Uterus (tissue), 2 donors: ENCODE measurements at regions not wholly inside any gene's neighbourhood (a gene's known extent, or its start where the extent isn't known, plus 50 kb on each side); places are given as distances from the start of the nearest gene placed in this dataset.

ENCODE experiments used
- CTCF ChIP-seq, 4 experiments: fragments of 200-600 bp in 2 of 4; fragments of 450-650 bp in 2 of 4; sonication (generic) in 2 of 4; IDR thresholded peaks; one replicate each; pipeline ENCODE4 v1.5.1; 2016 to 2019; ENCODE audit warnings: antibody characterized with exemption in 4 of 4, mild to moderate bottlenecking in 2 of 4, moderate library complexity in 1 of 4
- POLR2A ChIP-seq, 2 donors: fragments of 450-650 bp; IDR thresholded peaks; one replicate each; pipeline ENCODE4 v1.6.1; 2016; ENCODE audit warnings: antibody characterized with exemption in 2 of 2, mild to moderate bottlenecking in 1 of 2, moderate library complexity in 1 of 2

GRCh38 chr16:73536931-73537330 is 489.0 kb upstream of the ZFHX3 start:
- TF ChIP-seq CTCF (IDR thresholded peaks at IDR 0.05) (no peak), POLR2A (IDR thresholded peaks at IDR 0.05) (no peak)
